ENCODE measurements at regions not wholly inside any gene's neighbourhood (a gene's known extent, or its start where the extent isn't known, plus 50 kb on each side); places are given as distances from the start of the nearest gene placed in this dataset.

- Histone ChIP-seq H3K9me3 (replicated peaks; ENCODE audit: control insufficient read depth, insufficient read depth, low read length) (no peaks in the 10 kb centered on the region), H3K4me1 (ENCODE audit: control insufficient read depth, extremely low read depth, insufficient read depth, low read length) (no peaks in the 10 kb centered on the region), H3K4me3 (replicated peaks in 1 of 3; ENCODE audit: insufficient read depth in 1 of 3, low read depth in 1 of 3, low read length in 3 of 3) (no peak overlapping the region), H3K4me2 (ENCODE audit: insufficient read depth, low read length) (no peak overlapping the region), H3K36me3 (ENCODE audit: control insufficient read depth in 2 of 2, extremely low read depth in 1 of 2, insufficient read depth in 2 of 2, low read length in 2 of 2) (no peaks in the 10 kb centered on the region), H3K27me3 (ENCODE audit: control insufficient read depth in 2 of 2, insufficient read depth in 2 of 2, low read length in 2 of 2) (no peaks in the 10 kb centered on the region), H4K20me1 (replicated peaks; ENCODE audit: control insufficient read depth, extremely low read depth, insufficient read depth, low read length) (no peaks in the 10 kb centered on the region), H3K9ac (replicated peaks; ENCODE audit: extremely low read depth, insufficient read depth, low read length) (no peak overlapping the region), H3K79me2 (ENCODE audit: control insufficient read depth, insufficient read depth, low read length) (no peaks in the 10 kb centered on the region), H3K9me1 (replicated peaks; ENCODE audit: control insufficient read depth, extremely low read depth, insufficient read depth, low read length) (no peaks in the 10 kb centered on the region), H3K27ac (ENCODE audit: insufficient read depth, low read depth, low read length) (no peak overlapping the region), H2AFZ (ENCODE audit: low read depth, low read length) (no peak overlapping the region)
- CTCF ChIA-PET, result no interaction called here
- intact Hi-C loops (cut with micrococcal nuclease), result no loop called here
- dilution Hi-C loops (cut with MboI; ENCODE audit: extremely low pct_ligation_motif_present, low sequenced_read_pairs), result no loop called here
- DNase-seq (ENCODE audit: low read depth, low spot score) (no peak), FAIRE-seq (no peak)
- no TSS peak for BruUV-seq (replicated peaks)
- no peak for TF ChIP-seq CTCF (IDR thresholded peaks at IDR 0.05; ENCODE audit: extremely low read depth in 1 of 2, insufficient read depth in 1 of 2, low read depth in 1 of 2, low read length in 2 of 2)
- no peak for TF ChIP-seq JUN (IDR thresholded peaks at IDR 0.05; ENCODE audit: borderline replicate concordance, insufficient read depth, insufficient read length, low read depth)
- TF ChIP-seq POLR2A (IDR thresholded peaks at IDR 0.05; ENCODE audit: low read depth, low read length), result no peak
- no peak for TF ChIP-seq MAX (IDR thresholded peaks at IDR 0.05; ENCODE audit: insufficient read depth, insufficient read length)
- no peak for TF ChIP-seq MYC (IDR thresholded peaks at IDR 0.05; ENCODE audit: low read depth, low read length)
- TF ChIP-seq GATA2 (IDR thresholded peaks at IDR 0.05; ENCODE audit: insufficient read depth, insufficient read length, low read depth, low read length), result no peak
- TF ChIP-seq FOS (IDR thresholded peaks at IDR 0.05; ENCODE audit: borderline replicate concordance, insufficient read depth, low read length), result no peak
- TF ChIP-seq POLR2AphosphoS5 (IDR thresholded peaks at IDR 0.05; ENCODE audit: insufficient read depth, low read depth, low read length), result no peak
- TF ChIP-seq EZH2 (IDR thresholded peaks at IDR 0.05; ENCODE audit: borderline replicate concordance, low read depth, low read length, severe bottlenecking), result no peak
- POLR2A ChIA-PET, result no interaction called here
Measured at GRCh38 chr6:45812922-45813321, 202.7 kb downstream of the CLIC5 start.

All from endothelial cell of umbilical vein (primary cell).